ENCODE measurements at regions not wholly inside any gene's neighbourhood (a gene's known extent, or its start where the extent isn't known, plus 50 kb on each side); places are given as distances from the start of the nearest gene placed in this dataset.

GRCh38 chr21:28483301-28484035 is 509.2 kb downstream of the LTN1 start:
- TF ChIP-seq USF1 (IDR thresholded peaks at IDR 0.05) (no peak), TEAD4 (IDR thresholded peaks at IDR 0.05) (no peak), MAX (IDR thresholded peaks at IDR 0.05) (no peak), REST (IDR thresholded peaks at IDR 0.05; ENCODE audit: low read depth) (no peak)

- no peak for TF ChIP-seq MAX (IDR thresholded peaks at IDR 0.05)
- no peak for TF ChIP-seq NFIC (IDR thresholded peaks at IDR 0.05)
- no peak for TF ChIP-seq TCF12 (IDR thresholded peaks at IDR 0.05; ENCODE audit: low read depth)
Observed at GRCh38 chr21:28482657-28483056, 510.0 kb downstream of the LTN1 start.

GRCh38 chr21:28480470-28480869 is 512.2 kb downstream of the LTN1 start:
- TF ChIP-seq CEBPB (IDR thresholded peaks at IDR 0.05) (no peak), NFIC (IDR thresholded peaks at IDR 0.05) (no peak), USF1 (IDR thresholded peaks at IDR 0.05) (no peak), RAD21 (IDR thresholded peaks at IDR 0.05; ENCODE audit: low read depth) (no peak), REST (IDR thresholded peaks at IDR 0.05; ENCODE audit: low read depth) (no peak), CREB1 (IDR thresholded peaks at IDR 0.05; ENCODE audit: low read depth) (no peak), TEAD4 (IDR thresholded peaks at IDR 0.05) (no peak), YY1 (IDR thresholded peaks at IDR 0.05; ENCODE audit: low read depth) (no peak), MAX (IDR thresholded peaks at IDR 0.05) (no peak), ZBTB7A (IDR thresholded peaks at IDR 0.05; ENCODE audit: low read depth) (no peak), EGR1 (IDR thresholded peaks at IDR 0.05) (no peak), EP300 (IDR thresholded peaks at IDR 0.05; ENCODE audit: borderline replicate concordance) (no peak)

- TF ChIP-seq FOXM1 (IDR thresholded peaks at IDR 0.05; ENCODE audit: borderline replicate concordance, low read depth) (no peak), REST (IDR thresholded peaks at IDR 0.05; ENCODE audit: low read depth) (no peak), RAD21 (IDR thresholded peaks at IDR 0.05; ENCODE audit: low read depth) (no peak), CREB1 (IDR thresholded peaks at IDR 0.05; ENCODE audit: low read depth) (no peak), CEBPB (IDR thresholded peaks at IDR 0.05) (no peak), YY1 (IDR thresholded peaks at IDR 0.05; ENCODE audit: low read depth) (no peak), ZBTB7A (IDR thresholded peaks at IDR 0.05; ENCODE audit: low read depth) (no peak), EGR1 (IDR thresholded peaks at IDR 0.05) (no peak), MAX (IDR thresholded peaks at IDR 0.05) (no peak), USF1 (IDR thresholded peaks at IDR 0.05) (no peak), TCF12 (IDR thresholded peaks at IDR 0.05; ENCODE audit: low read depth) (no peak), TAF1 (IDR thresholded peaks at IDR 0.05; ENCODE audit: low read depth) (no peak), EP300 (IDR thresholded peaks at IDR 0.05; ENCODE audit: borderline replicate concordance) (no peak), TEAD4 (IDR thresholded peaks at IDR 0.05) (no peak), NFIC (IDR thresholded peaks at IDR 0.05) (no peak)
Observed at GRCh38 chr21:28473530-28474220, 519.0 kb downstream of the LTN1 start.

Data from Ishikawa (cell line).